SW 1271 (cell line): ENCODE measurements at regions not wholly inside any gene's neighbourhood (a gene's known extent, or its start where the extent isn't known, plus 50 kb on each side); places are given as distances from the start of the nearest gene placed in this dataset.

ENCODE experiments used
- DNase-seq, 2 experiments: peaks; one replicate each; lab custom pipeline; 2025; lab: John Stamatoyannopoulos, UW

DNA sequence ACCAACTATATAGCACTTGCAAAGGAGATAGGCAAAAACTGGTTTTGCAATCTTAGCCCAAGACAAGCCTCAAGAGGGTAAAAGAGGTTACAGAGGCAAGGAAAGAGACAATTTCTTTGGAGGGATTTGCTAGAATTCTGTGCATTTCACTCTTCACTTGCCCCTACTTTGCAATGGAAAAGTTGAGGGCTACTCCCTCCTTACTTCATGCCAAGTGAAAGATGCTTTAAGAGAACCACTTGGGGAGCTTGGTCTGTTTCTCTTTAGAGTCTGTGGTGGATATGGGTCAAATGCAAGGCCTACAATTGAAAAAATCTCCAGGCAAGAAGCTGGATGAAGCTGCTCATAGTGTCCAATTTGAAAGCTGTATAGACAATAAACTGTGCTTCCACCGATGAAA, 167.7 kb upstream of the DIO2 start:
- DNase-seq: no peak

- DNase-seq: no peak
Measured at GRCh38 chr14:80378084-80378690, 166.9 kb upstream of the DIO2 start.

DNA sequence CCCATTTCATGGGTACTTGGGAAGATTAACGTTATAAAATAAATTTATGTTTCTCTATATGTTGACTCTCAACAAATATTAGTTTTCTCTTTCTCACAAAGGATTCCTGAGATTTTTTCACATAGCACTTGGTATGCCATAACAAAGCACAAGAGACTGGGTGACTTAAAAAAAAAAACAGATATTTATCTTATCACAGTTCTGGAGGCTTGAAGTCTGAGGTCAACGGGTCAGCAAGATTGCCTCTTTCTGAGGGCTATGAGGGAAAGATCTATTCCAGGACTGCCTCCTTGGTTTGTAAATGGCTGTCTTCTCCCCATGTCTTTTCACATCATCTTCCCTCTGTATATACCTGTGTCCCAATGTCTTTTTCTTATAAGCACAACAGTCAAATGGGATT, 153.5 kb upstream of the DIO2 start:
- no peak for DNase-seq

GRCh38 chr14:80364274-80364673, 153.0 kb upstream of the DIO2 start:
- DNase-seq: peak in 1 of 2 experiments; percentile 1

DNA sequence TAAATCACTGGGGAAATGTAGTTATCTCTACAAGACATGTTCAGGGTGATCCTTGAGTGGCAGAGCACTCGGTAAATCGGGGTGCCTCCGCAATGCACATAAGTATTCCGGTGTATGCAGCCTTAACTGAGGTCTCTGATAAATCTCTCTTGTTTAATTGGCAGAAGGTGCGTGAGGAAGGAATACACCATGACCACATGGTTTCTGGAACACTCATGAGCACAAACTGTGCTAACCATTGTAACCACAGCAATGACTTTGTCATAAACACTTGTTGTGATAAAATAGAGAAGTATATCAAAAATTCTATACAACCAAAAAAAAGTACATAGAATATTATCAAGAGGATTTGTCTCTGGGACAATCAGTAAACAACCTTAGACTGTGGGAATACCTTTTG, 146.8 kb upstream of the DIO2 start:
- no peak for DNase-seq

- DNase-seq: no peak
Measured at GRCh38 chr14:80356413-80356812, 145.1 kb upstream of the DIO2 start.

GRCh38 chr14:80354860-80355581, 143.7 kb upstream of the DIO2 start:
- no peak for DNase-seq

GRCh38 chr14:80352471-80352870, 141.2 kb upstream of the DIO2 start:
- DNase-seq: no peak

GRCh38 chr14:80350707-80351106, 139.4 kb upstream of the DIO2 start:
- no peak for DNase-seq

- DNase-seq: no peak
Measured at GRCh38 chr14:80346395-80346794, 135.1 kb upstream of the DIO2 start.

DNA sequence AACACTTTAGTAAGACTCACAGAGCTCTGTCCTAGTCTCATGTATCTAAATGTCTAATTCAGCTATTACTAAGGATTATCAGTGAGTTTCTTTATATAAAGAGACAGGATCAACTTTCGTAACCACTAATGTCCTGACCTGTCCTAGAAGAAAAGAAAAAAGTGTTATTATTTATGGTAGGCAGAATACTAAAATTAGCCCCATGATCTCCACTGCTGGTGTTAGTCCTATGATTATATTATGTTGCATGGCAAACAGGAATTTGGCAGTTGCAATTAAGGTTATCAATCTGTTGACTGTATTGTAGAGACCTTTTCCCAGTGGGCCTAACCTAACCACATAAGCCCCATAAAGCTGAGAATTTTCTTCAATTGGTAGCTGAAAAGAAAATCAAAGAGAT, 132.9 kb upstream of the DIO2 start:
- no peak for DNase-seq

DNA sequence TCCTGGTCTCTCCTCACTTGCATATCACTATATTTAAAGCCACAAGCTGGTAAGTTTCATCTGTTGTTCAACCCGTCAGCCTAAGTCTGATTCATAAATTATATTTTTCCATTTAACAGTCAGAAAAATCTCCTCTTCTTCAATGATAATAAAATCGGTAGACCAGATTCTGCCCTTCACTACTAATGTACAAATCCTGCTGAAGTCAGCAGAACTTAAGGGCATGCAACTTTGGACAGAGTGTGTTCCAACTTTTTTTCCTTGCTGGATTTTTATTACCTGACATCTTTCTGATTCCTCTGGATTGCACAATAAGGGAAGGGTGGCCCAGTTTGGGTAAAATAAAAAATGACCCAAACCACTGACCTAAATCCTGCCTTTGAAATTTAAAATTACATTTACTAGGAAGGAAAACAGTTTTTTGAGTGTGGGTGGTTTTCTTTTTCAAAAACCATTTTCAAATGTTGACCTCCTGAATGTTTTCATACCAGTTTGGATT, 125.4 kb upstream of the DIO2 start:
- DNase-seq: no peak

GRCh38 chr14:80325688-80326087, 114.4 kb upstream of the DIO2 start:
- DNase-seq: no peak

- no peak for DNase-seq
Measured at GRCh38 chr14:80325112-80325511, 113.8 kb upstream of the DIO2 start.

- DNase-seq: no peak
Measured at GRCh38 chr14:80324649-80325048, 113.3 kb upstream of the DIO2 start.

- DNase-seq: no peak
Measured at GRCh38 chr14:80323038-80323665, 111.8 kb upstream of the DIO2 start.

DNA sequence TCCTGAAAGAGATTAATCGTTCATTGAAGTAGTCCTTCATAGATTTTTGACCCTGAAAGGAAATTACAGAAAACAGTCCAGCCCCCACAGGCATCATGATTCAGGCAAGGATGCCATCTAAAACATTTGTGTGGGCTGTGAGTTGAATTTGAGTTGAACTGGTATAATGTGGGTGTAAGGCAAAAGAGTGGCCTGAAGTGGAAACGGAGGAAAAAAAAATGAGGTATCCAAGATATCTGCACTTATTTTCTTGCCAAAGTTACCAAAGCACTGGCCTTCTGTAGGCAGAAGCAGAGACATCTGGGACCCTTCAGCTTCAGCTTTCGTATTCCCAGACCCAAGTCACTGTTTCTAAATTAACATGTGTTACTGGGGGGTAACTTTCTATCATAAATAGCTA, 105.1 kb upstream of the DIO2 start:
- DNase-seq: no peak

- no peak for DNase-seq
Measured at GRCh38 chr14:80315681-80316080, 104.4 kb upstream of the DIO2 start.

DNA sequence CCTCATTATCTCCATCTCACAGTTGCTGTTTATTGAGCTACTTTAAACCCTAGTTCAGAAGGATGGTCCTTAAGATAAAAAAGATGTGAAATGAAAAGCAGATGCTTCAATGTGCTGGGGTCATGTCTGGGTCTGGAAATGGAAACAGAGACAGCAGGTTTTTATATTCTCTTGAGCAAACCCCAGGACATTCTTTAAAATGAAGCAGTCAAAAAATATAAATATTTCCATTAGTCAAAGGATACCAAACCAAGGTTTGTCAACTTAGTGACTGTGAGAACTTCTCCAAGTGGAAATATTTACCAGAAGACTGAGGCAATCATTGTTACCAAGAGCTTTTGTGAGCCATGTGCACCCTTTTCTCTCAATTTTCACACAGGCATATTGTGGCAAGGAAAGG, 102.5 kb upstream of the DIO2 start:
- DNase-seq: no peak

DNA sequence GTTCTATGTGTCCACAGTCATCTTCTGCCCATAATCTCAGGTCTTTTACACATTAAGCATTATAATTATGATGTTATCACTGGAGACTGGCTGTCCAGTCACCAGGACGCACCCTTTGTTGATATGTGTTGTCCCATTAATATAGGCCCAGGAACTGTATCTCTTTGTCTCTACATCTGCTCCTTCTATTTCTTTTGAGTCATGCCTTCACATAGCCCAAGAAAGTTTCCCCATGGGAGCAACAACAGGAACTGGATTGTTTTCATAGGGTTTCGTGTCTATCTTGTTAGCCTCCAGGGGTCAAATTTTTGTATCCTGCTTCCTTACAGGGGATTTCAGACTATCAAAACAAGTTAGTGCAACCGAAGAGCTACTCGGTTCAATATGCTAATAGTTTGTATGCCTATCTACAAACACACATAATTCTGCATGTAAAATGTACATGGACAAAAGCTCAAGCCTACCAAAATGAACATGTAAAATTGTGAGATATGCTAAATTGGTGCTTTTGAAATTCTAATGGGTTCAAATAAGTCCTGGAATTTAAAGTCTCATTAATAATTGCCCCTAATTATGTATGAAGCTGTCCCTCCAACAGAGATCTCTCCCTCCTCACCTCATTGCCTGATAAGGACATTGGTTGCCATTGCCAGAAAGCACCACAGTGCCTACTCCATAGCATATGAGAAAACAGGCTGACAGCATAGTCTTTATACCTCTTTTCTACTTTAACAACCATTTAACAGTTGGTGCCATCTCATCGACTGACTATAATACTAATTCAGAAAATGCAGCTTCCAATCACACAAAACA, 99.8 kb upstream of the DIO2 start:
- DNase-seq: no peak

DNA sequence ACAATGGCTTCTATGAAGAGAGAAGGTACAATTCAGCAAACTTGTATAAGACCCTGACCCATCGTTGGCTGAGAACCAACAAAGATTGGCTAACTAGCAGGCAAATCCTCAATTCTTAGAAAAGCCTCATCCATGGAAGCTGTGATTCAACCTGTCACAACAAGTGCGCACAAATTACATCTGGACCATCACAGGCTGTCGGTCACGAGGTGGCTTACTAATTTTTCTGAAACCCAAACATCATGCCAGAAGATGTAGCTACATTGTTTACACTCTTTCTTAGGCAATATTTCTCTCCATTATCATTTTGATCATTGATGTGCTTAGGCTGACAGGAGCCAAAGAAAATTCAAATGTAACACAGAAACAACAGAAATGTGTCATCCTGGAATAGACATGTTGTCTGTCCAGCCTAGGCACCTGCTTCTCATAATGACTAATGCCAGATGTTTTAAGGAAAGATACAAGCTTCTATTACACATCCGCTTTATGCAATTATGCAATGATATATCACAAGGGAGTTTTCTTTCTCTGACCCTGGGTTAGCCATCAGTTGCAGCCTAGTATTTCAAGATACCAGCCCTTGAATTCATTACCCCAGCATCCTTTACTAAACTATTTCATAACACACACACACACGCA, 92.9 kb upstream of the DIO2 start:
- no peak for DNase-seq

- no peak for DNase-seq
Measured at GRCh38 chr14:80300351-80300750, 89.0 kb upstream of the DIO2 start.
